Esophagus squamous epithelium (tissue), 5 donors: ENCODE measurements at regions not wholly inside any gene's neighbourhood (a gene's known extent, or its start where the extent isn't known, plus 50 kb on each side); places are given as distances from the start of the nearest gene placed in this dataset.

ENCODE experiments used
- DNase-seq: peaks from one replicate; lab custom pipeline; 2025; lab: John Stamatoyannopoulos, UW
- H3K27ac ChIP-seq, 4 donors: fragments of 200-600 bp; sonication (generic); one replicate each; pipeline ENCODE4 v1.5.1; 2016 to 2019; ENCODE audit warnings: mild to moderate bottlenecking in 1 of 4
- H3K27me3 ChIP-seq, 4 donors: fragments of 200-600 bp; sonication (generic); 1 replicate in 3 of 4; 2 replicates in 1 of 4; pipeline versions ENCODE4 v1.5.1 to v1.6.0; 2017 to 2021; ENCODE audit warnings: antibody characterized with exemption in 1 of 4
- H3K36me3 ChIP-seq, 3 donors: fragments of 200-600 bp; sonication (generic); one replicate each; pipeline ENCODE4 v1.5.1; 2016 to 2019
- H3K4me1 ChIP-seq, 3 donors: fragments of 200-600 bp; sonication (generic); one replicate each; pipeline ENCODE4 v1.5.1; 2017 to 2019
- H3K4me3 ChIP-seq, 4 donors: fragments of 200-600 bp; sonication (generic); 1 replicate in 3 of 4; 2 replicates in 1 of 4; pipeline ENCODE4 v1.5.1; 2016 to 2019; ENCODE audit warnings: mild to moderate bottlenecking in 2 of 4, moderate library complexity in 1 of 4
- H3K9me3 ChIP-seq, 3 donors: fragments of 200-600 bp; sonication (generic); one replicate each; pipeline ENCODE4 v1.5.1; 2016 to 2019
- CTCF ChIP-seq, 6 experiments: fragments of 450-650 bp in 4 of 6; fragments of 200-600 bp in 2 of 6; sonication (generic) in 2 of 6; IDR thresholded peaks; one replicate each; pipeline ENCODE4 v1.5.1; 2016 to 2019; ENCODE audit warnings: antibody characterized with exemption in 6 of 6, mild to moderate bottlenecking in 4 of 6, moderate library complexity in 4 of 6
- POLR2A ChIP-seq, 4 donors: fragments of 450-650 bp; IDR thresholded peaks; one replicate each; pipeline ENCODE4 v1.6.1; 2017; ENCODE audit warnings: antibody characterized with exemption in 4 of 4, mild to moderate bottlenecking in 4 of 4, moderate library complexity in 3 of 4
- WGBS, 2 donors: methylation state at CpG; one replicate each; pipeline ENCODE4 v1.1.5; 2018; 5-methylcytosine and 5-hydroxymethylcytosine counted together
- intact Hi-C: fragments of 100-400 bp; cut with DNase I; formaldehyde crosslinking; loops from one replicate; pipeline ENCODE4 v1.15.0; 2022
- donor health status: DM: yes; HTN: yes; CAD: no.

- Histone ChIP-seq H3K9me3 (no peaks in the 10 kb centered on the region), H3K4me1 (no peaks in the 10 kb centered on the region), H3K4me3 (no peak overlapping the region), H3K27ac (no peak overlapping the region), H3K36me3 (no peaks in the 10 kb centered on the region), H3K27me3 (no peaks in the 10 kb centered on the region)
- 59 to 60% methylated on average over 3 of the region's 3 CpGs for WGBS, 2 donors
- no peak for TF ChIP-seq CTCF (IDR thresholded peaks at IDR 0.05)
- no peak for TF ChIP-seq POLR2A (IDR thresholded peaks at IDR 0.05)
- DNase-seq: no peak
- intact Hi-C loops: no loop called here
These were observed 540.9 kb downstream of the DSC3 start for GRCh38 chr18:30501594-30501993.

DNA sequence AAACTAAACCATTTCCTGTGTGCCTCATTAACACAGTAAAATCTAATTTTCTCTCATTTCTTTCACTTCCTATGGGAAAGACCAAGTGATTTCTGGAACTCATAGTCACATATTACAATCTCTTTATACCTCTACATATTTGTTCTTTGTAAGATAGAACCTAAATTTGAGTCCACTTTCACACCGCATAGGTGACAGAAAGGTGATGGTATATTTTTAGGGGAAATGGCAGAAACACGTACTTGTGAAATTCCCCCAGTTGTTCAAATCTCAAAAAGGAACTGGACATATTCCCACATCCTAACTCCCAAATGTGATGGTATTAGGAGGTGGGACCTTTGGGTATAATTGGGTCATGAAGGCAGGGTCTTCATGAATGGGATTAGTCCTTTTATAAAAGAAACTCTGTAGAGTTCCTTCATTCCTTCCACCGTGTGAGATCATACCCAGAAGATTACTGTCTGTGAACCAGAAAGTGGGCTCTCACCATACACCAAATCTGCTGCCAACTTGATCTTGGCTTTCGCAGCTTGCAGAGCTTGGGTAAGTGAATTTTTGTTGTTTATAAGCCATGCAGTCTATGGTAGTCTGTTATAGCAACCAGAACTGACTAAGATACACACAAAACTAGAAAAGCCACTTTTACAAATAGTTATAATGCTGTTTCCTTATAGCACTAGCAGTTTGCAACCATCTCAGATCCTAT, 542.1 kb downstream of the DSC3 start:
- WGBS, 2 donors: 68 to 78% methylated on average over 4 of the region's 4 CpGs
- no peaks in the 10 kb centered on the region for H3K4me1 ChIP-seq
- H3K27me3 ChIP-seq: no peaks in the 10 kb centered on the region
- H3K9me3 ChIP-seq: no peaks in the 10 kb centered on the region
- H3K36me3 ChIP-seq: no peaks in the 10 kb centered on the region
- no peak overlapping the region for H3K4me3 ChIP-seq
- no peak for DNase-seq
- intact Hi-C loops: no loop called here
- no peak overlapping the region for H3K27ac ChIP-seq
- no peak for TF ChIP-seq POLR2A (IDR thresholded peaks at IDR 0.05)
- TF ChIP-seq CTCF (IDR thresholded peaks at IDR 0.05): no peak

GRCh38 chr18:30499721-30500120, 542.8 kb downstream of the DSC3 start:
- Histone ChIP-seq H3K4me1 (no peaks in the 10 kb centered on the region), H3K9me3 (no peaks in the 10 kb centered on the region), H3K36me3 (no peaks in the 10 kb centered on the region), H3K27ac (no peak overlapping the region), H3K4me3 (no peak overlapping the region), H3K27me3 (no peaks in the 10 kb centered on the region)
- no peak for DNase-seq
- 76 to 79% methylated on average over 2 of the region's 2 CpGs for WGBS, 2 donors
- intact Hi-C loops: no loop called here
- no peak for TF ChIP-seq POLR2A (IDR thresholded peaks at IDR 0.05)
- no peak for TF ChIP-seq CTCF (IDR thresholded peaks at IDR 0.05)

- Histone ChIP-seq H3K27ac (no peak overlapping the region), H3K9me3 (no peaks in the 10 kb centered on the region), H3K4me3 (no peak overlapping the region), H3K36me3 (no peaks in the 10 kb centered on the region), H3K4me1 (no peaks in the 10 kb centered on the region), H3K27me3 (no peaks in the 10 kb centered on the region)
- 90 to 93% methylated on average over 4 of the region's 4 CpGs for WGBS, 2 donors
- intact Hi-C loops: no loop called here
- TF ChIP-seq POLR2A (IDR thresholded peaks at IDR 0.05): no peak
- TF ChIP-seq CTCF (IDR thresholded peaks at IDR 0.05): no peak
- no peak for DNase-seq
These were observed 549.9 kb downstream of the DSC3 start for GRCh38 chr18:30492552-30493129.

- H3K27ac ChIP-seq: no peak overlapping the region
- H3K4me1 ChIP-seq: no peaks in the 10 kb centered on the region
- 67 to 78% methylated on average over 3 of the region's 3 CpGs for WGBS, 2 donors
- no peaks in the 10 kb centered on the region for H3K9me3 ChIP-seq
- no peaks in the 10 kb centered on the region for H3K36me3 ChIP-seq
- intact Hi-C loops: no loop called here
- no peak for DNase-seq
- H3K4me3 ChIP-seq: no peak overlapping the region
- H3K27me3 ChIP-seq: no peaks in the 10 kb centered on the region
- no peak for TF ChIP-seq CTCF (IDR thresholded peaks at IDR 0.05)
- TF ChIP-seq POLR2A (IDR thresholded peaks at IDR 0.05): no peak
These were observed 550.6 kb downstream of the DSC3 start for GRCh38 chr18:30491815-30492551.
